Astrocyte (in vitro differentiated cells and primary cell): ENCODE measurements at regions not wholly inside any gene's neighbourhood (a gene's known extent, or its start where the extent isn't known, plus 50 kb on each side); places are given as distances from the start of the nearest gene placed in this dataset.

ENCODE experiments used
- DNase-seq: peaks from one replicate; pipeline ENCODE4 v3.0.0-alpha.2; 2010; ENCODE audit warnings: low read depth
- FAIRE-seq: peaks from 2 replicates; lab custom pipeline; 2011; peaks lifted over from hg19 to GRCh38; lab: Jason Lieb, UNC
- H2AFZ ChIP-seq: 2 replicates; pipeline ENCODE4 v1.6.0; 2012; ENCODE audit warnings: low read depth, low read length, inconsistent platforms
- H3K27ac ChIP-seq: 2 replicates; pipeline ENCODE4 v1.5.1; 2011; ENCODE audit warnings: low read depth, low read length, inconsistent platforms
- H3K27me3 ChIP-seq: 2 replicates; pipeline ENCODE4 v1.6.0; 2011; ENCODE audit warnings: low read length, inconsistent platforms; ENCODE audit not compliant: insufficient read depth
- H3K36me3 ChIP-seq: 2 replicates; pipeline ENCODE4 v1.5.1; 2011; ENCODE audit warnings: low read length, inconsistent platforms; ENCODE audit not compliant: insufficient read depth
- H3K4me1 ChIP-seq: 2 replicates; pipeline ENCODE4 v1.5.1; 2011; ENCODE audit warnings: low read length, inconsistent platforms; ENCODE audit not compliant: insufficient read depth
- H3K4me2 ChIP-seq: 2 replicates; pipeline ENCODE4 v1.6.0; 2012; ENCODE audit warnings: low read length, inconsistent platforms
- H3K4me3 ChIP-seq: 2 replicates; pipeline ENCODE4 v1.5.1; 2011; ENCODE audit warnings: low read depth, mild to moderate bottlenecking, low read length, inconsistent platforms; ENCODE audit not compliant: insufficient read depth
- H3K79me2 ChIP-seq: 2 replicates; pipeline ENCODE4 v1.6.0; 2012; ENCODE audit warnings: mild to moderate bottlenecking, low read length, inconsistent platforms; ENCODE audit not compliant: insufficient read depth
- H3K9ac ChIP-seq: 2 replicates; pipeline ENCODE4 v1.6.0; 2012; ENCODE audit warnings: mild to moderate bottlenecking, low read length, inconsistent platforms
- H3K9me3 ChIP-seq: 2 replicates; pipeline ENCODE4 v1.5.1; 2012; ENCODE audit warnings: low read depth, mild to moderate bottlenecking, low read length, inconsistent platforms; ENCODE audit not compliant: insufficient read depth
- H4K20me1 ChIP-seq: 2 replicates; pipeline ENCODE4 v1.6.0; 2012; ENCODE audit warnings: low read length, inconsistent platforms; ENCODE audit not compliant: insufficient read depth
- H3K27ac Mint-ChIP-seq: one replicate; pipeline ENCODE4 v1.8.0; 2021; ENCODE audit warnings: mild to moderate bottlenecking, mixed read lengths; ENCODE audit not compliant: unreplicated experiment
- H3K27me3 Mint-ChIP-seq: one replicate; pipeline ENCODE4 v1.8.0; 2021; ENCODE audit warnings: low read depth, mixed read lengths; ENCODE audit not compliant: unreplicated experiment
- H3K36me3 Mint-ChIP-seq: one replicate; pipeline ENCODE4 v1.8.0; 2021; ENCODE audit warnings: low read depth, mixed read lengths; ENCODE audit not compliant: unreplicated experiment
- H3K4me1 Mint-ChIP-seq: one replicate; pipeline ENCODE4 v1.8.0; 2021; ENCODE audit warnings: low read depth, mixed read lengths; ENCODE audit not compliant: unreplicated experiment
- H3K4me3 Mint-ChIP-seq: one replicate; pipeline ENCODE4 v1.8.0; 2021; ENCODE audit warnings: mild to moderate bottlenecking, moderate library complexity, mixed read lengths; ENCODE audit not compliant: unreplicated experiment
- H3K9me3 Mint-ChIP-seq: one replicate; pipeline ENCODE4 v1.8.0; 2021; ENCODE audit warnings: mild to moderate bottlenecking, mixed read lengths; ENCODE audit not compliant: unreplicated experiment
- EZH2 ChIP-seq: IDR thresholded peaks from 2 replicates; pipeline ENCODE4 v1.6.1; 2012; ENCODE audit warnings: mild to moderate bottlenecking, low read length, inconsistent platforms; ENCODE audit not compliant: insufficient read depth
- TF ChIP-seq, protein P1 (sequence below): IDR thresholded peaks from 2 replicates; pipeline ENCODE4 v1.5.1; 2011; ENCODE audit warnings: low read depth, mild to moderate bottlenecking, inconsistent platforms, low read length, moderate library complexity; ENCODE audit not compliant: insufficient read depth

DNA sequence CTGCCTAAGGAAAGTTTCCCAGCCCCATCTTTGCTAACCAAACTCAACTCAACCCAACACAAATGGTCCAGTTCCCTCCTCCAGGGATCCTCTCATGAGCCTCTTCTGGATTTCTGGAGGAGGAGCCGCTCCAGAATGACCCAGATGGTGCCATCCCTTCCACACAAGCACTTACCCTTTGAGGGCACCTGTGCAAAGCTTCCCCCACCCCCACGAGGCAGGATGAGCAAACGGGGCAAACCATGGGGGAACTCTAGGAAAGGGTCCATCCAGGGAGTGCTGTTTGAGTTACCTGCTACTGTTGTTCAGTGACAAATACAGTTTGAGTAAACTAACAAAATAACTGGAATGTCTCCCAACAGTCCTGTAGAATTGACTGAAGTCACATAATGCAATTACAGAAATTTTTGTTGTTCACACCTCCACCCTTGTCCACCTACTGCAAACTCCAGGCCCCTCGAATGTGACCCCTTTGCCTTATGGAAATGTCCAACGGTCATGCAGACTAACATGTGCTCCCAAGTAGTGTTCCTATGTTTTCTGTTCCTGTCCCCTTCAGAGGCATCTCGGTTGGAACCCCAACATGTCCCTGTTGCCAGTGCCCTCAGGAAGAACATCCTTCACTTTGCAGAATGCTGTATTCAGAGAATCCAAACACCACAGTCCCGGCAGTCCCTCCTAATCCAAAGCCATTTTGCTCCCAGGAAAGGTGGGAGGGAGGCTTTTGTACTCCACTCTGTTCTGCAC, 160.1 kb downstream of the RRAGC start:
- Histone ChIP-seq H3K9ac (no peak overlapping the region), H2AFZ (no peak overlapping the region), H3K27me3 (peaks cover 2% of the 10 kb centered on the region), H3K4me3 (no peak overlapping the region), H4K20me1 (no peaks in the 10 kb centered on the region), H3K36me3 (no peaks in the 10 kb centered on the region), H3K4me1 (no peaks in the 10 kb centered on the region), H3K79me2 (no peaks in the 10 kb centered on the region), H3K9me3 (no peaks in the 10 kb centered on the region), H3K27ac (no peak overlapping the region), H3K4me2 (no peak overlapping the region)
- FAIRE-seq (no peak), DNase-seq (no peak)
- no peaks in the 10 kb centered on the region for H3K4me1 Mint-ChIP-seq
- peaks cover 52% of the 10 kb centered on the region for H3K27me3 Mint-ChIP-seq
- no peak overlapping the region for H3K27ac Mint-ChIP-seq
- peaks cover 6% of the 10 kb centered on the region for H3K9me3 Mint-ChIP-seq
- TF ChIP-seq, protein P1, sequence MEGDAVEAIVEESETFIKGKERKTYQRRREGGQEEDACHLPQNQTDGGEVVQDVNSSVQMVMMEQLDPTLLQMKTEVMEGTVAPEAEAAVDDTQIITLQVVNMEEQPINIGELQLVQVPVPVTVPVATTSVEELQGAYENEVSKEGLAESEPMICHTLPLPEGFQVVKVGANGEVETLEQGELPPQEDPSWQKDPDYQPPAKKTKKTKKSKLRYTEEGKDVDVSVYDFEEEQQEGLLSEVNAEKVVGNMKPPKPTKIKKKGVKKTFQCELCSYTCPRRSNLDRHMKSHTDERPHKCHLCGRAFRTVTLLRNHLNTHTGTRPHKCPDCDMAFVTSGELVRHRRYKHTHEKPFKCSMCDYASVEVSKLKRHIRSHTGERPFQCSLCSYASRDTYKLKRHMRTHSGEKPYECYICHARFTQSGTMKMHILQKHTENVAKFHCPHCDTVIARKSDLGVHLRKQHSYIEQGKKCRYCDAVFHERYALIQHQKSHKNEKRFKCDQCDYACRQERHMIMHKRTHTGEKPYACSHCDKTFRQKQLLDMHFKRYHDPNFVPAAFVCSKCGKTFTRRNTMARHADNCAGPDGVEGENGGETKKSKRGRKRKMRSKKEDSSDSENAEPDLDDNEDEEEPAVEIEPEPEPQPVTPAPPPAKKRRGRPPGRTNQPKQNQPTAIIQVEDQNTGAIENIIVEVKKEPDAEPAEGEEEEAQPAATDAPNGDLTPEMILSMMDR: no peak
- no peak for TF ChIP-seq EZH2
- no peaks in the 10 kb centered on the region for H3K36me3 Mint-ChIP-seq
- H3K4me3 Mint-ChIP-seq: no peak overlapping the region

DNA sequence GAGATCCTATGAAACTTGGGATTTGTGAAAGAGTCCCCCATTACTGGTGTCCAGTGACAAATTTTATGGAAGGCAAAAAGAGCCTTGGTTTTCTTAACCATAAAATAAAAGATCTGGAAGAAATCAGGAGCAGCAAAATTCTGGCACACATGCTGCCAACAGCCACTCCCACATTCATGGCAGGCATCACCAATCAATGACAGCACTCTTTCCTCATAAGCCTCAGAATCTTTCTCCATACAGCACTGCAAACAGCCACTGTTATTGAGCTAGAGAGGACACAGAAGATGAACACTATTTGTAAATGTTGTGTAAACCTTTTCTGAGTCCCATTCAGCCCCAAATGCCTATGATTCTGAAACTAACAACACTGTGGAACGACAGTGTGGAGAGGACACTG, 162.2 kb downstream of the RRAGC start:
- no peaks in the 10 kb centered on the region for H4K20me1 ChIP-seq
- FAIRE-seq (no peak), DNase-seq (no peak)
- no peak overlapping the region for H3K27ac ChIP-seq
- no peak overlapping the region for H3K4me2 ChIP-seq
- Mint-ChIP-seq H3K4me1 (no peaks in the 10 kb centered on the region), H3K9me3 (peaks cover 11% of the 10 kb centered on the region), H3K27ac (no peak overlapping the region), H3K36me3 (no peaks in the 10 kb centered on the region), H3K4me3 (no peak overlapping the region), H3K27me3 (peaks cover 58% of the 10 kb centered on the region)
- no peaks in the 10 kb centered on the region for H3K4me1 ChIP-seq
- no peaks in the 10 kb centered on the region for H3K9me3 ChIP-seq
- no peaks in the 10 kb centered on the region for H3K36me3 ChIP-seq
- H3K9ac ChIP-seq: no peak overlapping the region
- TF ChIP-seq, protein P1: no peak
- TF ChIP-seq EZH2: no peak
- peaks cover 2% of the 10 kb centered on the region for H3K27me3 ChIP-seq
- no peak overlapping the region for H2AFZ ChIP-seq
- no peaks in the 10 kb centered on the region for H3K79me2 ChIP-seq
- H3K4me3 ChIP-seq: no peak overlapping the region

DNA sequence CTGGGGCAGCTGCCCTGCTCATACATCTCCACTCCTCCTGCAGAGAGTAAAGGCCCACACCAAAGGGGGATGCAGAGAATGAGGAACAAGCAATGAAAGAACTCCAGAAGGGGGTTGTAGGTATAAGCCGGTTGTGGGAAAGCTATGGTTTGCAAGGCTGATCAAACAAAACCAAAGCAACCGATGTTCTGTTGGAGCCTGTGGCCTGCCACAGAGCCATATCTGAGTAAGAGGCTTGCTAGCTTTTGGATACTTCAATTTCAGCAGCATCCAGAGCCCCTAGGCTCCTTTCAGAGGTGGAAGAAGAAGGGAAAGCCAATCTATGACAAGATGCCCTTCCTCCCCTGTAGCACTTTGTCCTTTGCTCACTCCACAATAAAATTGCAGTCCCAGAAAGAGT, 163.2 kb downstream of the RRAGC start:
- Mint-ChIP-seq H3K4me1 (no peaks in the 10 kb centered on the region), H3K4me3 (no peak overlapping the region), H3K9me3 (peaks cover 13% of the 10 kb centered on the region), H3K27me3 (peaks cover 51% of the 10 kb centered on the region), H3K27ac (no peak overlapping the region), H3K36me3 (no peaks in the 10 kb centered on the region)
- no peak for FAIRE-seq
- H3K4me2 ChIP-seq: no peak overlapping the region
- no peak for TF ChIP-seq EZH2
- TF ChIP-seq, protein P1: no peak
- no peak overlapping the region for H2AFZ ChIP-seq
- H3K4me3 ChIP-seq: no peak overlapping the region
- no peak overlapping the region for H3K9ac ChIP-seq
- no peaks in the 10 kb centered on the region for H3K79me2 ChIP-seq
- H3K9me3 ChIP-seq: no peaks in the 10 kb centered on the region
- H3K4me1 ChIP-seq: no peaks in the 10 kb centered on the region
- H4K20me1 ChIP-seq: no peaks in the 10 kb centered on the region
- no peak for DNase-seq
- H3K27me3 ChIP-seq: peaks cover 2% of the 10 kb centered on the region
- no peak overlapping the region for H3K27ac ChIP-seq
- no peaks in the 10 kb centered on the region for H3K36me3 ChIP-seq
